NCI-H1694 treated with DMSO at 0.1 percent for 48 hours (cell line): ENCODE measurements at regions not wholly inside any gene's neighbourhood (a gene's known extent, or its start where the extent isn't known, plus 50 kb on each side); places are given as distances from the start of the nearest gene placed in this dataset.

Experiments used
- DNase-seq: peaks from one replicate; lab custom pipeline; 2025; lab: John Stamatoyannopoulos, UW

DNA sequence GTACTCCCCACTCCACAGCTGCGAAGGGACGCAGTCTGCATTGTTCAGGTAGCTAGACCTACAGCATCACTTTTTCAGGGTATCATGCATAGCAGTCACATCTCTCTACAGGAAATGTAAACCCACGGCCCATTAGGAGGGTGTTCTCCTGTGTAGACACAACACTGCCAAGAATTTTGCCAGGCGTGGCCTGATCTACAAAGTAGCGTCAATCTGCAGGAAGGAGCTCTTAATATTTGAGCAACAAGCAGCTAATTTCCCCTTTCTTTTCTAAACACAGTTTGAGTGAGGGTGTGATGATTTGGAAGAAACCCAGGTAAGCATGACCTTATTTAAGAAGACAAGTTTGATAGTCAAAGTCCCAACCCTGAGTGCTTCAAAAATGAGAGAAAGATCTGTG, 419.0 kb downstream of the GADD45G start:
- DNase-seq: no peak

DNA sequence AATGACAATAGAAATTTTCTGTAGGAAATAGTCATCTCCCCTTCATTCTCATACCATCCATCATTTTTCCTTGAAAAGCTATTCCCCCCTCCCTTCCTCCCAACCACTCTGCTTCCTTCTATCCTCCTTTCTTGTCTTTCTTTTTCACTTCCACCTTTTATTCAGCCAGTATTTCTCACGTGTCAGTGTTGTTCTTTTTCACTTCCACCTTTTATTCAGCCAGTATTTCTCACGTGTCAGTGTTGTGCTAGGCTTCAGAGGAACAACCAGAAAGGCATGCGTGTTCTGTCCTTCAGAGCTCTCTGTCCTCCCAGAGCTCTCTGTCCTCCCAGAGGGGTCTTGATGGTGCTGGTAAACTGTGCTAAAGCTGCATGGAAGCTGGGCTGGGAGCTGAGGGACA, 419.6 kb downstream of the GADD45G start:
- no peak for DNase-seq

DNA sequence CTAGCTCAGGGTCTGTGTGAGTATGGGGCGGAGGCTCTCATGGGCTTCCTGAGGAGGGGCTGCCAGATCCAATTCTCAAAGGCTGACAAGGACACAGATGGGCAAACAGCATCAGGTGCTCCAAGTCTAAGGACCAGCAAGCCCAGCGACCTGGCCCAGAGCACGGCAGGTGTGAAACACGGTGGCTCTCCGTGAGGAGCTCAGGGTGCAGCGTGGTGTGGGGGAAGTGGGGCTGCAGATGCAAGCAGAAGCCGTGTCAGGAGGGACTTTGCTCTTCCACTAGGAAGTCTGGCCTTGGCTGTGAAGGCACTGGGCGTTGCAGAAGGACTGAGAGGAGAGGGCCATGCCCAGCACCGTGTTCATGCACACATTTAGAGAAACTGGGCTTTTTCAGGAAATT, 420.0 kb downstream of the GADD45G start:
- DNase-seq: no peak

DNA sequence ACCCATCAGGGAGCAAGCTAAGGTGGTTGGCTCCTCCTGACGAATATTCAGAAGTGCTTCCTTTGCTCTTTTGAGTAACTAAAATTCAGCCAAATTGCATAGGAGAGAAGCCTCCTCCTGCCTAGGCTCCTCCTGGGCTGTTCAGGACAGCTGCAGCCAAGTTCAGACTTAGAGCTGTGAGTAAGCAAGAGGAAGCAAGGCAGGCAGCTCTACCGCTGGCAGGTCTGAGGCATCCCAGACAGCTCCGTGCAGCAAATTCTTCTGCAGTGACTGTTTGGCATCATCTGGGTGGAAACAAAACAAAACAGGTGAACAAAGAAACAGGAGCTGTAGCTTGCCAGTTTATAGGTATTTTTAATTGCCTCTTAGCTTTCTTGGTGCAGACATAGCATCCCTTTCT, 421.0 kb downstream of the GADD45G start:
- no peak for DNase-seq

DNA sequence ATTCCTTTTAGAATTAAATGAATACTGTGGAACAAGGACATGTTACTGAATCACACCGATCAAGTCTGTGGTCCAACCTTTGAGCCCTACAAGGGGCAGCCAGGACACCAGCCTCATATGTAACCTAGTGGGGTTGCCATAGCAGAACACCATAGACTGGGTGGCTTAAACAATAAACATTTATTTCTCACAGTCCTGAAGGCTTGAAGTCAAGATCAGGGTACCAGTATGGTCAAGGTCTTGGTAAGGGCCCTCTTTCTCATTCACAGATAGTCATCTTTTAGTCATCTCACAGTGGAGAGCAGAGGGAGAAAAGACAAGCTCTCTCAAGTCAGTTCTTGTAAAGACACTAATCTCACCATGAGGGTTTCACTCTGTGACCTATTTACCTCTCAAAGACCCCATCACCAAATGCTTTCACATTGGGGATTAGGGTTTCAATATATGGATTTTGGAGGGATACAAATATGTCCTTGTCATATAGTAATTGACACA, 422.5 kb downstream of the GADD45G start:
- no peak for DNase-seq

DNA sequence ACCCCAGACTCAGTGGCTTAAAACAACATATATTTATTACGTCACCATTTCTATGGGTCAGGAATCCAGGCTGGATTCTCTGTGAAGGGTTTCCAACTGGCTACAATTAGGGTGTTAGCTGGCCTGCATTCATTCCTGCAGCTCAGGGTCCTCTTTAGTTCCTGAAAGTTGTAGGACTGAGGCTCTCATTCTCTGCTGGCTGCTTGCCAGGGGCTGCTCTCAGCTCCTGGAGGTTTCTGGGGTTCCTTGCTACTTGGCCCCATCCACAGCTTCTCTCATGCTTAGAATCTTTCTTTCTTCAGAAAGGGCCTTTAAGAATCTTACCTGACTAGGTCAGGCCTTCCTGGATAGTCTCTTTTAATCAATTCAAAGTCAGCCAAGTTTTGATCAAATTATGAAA, 424.6 kb downstream of the GADD45G start:
- DNase-seq: no peak

DNA sequence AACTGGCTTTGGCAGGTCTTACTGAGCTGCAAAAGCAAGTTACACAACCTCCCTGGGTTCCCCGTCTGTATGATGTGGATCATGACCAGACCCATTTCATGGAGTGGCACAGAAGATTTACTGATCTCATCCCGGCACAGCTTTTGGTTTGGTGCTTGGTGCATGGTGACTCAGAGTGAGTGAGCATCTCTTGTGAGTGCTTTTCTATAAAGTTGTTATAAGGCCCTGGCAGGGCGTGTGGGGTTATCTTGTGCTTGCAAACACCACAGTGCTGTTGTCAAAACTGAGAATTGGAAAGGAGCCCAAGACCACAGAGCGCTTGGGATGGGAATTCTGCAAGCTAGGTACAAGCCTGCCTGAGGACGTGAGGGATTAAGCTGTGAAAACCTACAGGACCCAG, 425.2 kb downstream of the GADD45G start:
- DNase-seq: no peak

DNA sequence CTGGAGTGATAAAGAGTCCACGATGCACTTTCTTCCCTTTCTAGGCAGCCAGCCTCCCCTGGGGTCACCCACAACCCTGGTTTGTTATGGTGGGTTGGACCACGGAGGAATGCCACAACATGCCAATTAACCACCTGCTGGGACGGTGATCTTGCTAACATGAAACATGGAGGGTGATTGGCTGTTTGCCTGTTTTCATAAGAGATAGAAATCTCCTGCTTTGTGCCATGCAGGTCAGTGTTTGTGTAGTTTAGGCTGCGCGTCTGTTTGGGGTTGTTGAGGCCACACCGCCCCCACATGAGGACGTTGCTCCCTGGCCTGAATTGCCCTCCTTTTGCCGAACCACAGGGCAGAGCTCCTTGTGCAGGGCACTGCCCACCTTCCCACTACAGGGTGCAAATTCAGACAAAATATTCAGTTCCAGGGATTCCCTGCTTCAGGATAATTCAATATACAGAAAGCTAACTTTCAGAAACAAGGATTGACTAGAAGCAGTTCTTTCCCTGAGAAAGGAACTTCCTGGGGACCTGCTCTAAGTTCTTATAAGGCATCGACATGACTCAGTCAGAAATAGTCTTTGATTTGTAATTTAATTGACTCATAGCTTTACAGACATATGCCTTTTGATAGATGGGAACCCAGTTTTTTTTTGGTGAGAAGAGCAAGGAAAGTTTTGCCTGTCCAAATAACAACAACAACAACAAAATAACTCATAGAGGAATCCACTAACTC, 427.6 kb downstream of the GADD45G start:
- DNase-seq: no peak

DNA sequence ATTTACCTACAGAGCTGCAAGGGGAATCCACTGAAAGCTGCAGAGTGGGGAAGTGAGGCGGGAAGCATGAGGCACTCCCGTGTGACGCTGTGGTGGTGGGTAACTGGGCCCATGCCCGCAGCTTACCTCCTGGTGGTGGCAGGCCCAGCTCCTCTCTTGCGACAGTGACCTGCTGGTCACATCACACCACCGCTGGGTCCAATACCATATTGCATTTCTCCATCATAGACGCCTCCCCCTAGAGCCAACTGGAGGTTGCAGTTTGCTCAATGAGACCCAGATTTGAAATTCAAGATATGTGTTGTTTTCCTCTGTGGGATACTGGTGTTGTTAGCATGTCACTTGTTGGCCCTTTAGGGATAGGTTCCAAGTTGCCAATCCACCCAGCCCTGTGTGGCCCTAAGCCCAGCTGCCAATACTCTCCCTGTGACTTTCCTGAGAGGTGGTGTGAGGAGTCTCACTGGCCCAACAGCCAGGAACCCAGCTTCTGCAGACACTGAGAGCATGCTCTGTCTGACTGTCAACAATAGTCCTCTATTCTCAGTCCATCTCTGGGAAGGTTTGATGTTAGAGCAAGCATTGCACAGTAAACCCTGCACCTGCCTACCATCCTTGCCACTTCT, 428.3 kb downstream of the GADD45G start:
- no peak for DNase-seq

DNA sequence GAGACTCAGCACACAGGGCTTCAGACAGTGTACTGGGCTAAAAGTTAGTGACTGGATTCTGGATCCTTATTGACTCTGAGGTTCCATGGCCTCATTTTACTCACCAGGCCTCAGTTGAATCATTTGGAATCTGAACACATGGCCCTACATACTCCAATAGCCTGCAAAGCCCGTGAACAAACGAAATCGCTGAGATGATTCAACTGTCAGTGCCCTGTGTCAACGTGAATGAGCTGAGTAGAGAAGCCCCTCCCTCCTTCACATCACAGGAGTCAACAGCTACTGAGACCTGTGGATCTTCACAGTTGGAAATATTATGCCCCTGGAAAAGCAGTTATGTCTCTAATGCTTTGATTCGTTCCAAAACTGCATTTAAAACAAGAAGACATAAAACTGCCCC, 429.3 kb downstream of the GADD45G start:
- DNase-seq: no peak

DNA sequence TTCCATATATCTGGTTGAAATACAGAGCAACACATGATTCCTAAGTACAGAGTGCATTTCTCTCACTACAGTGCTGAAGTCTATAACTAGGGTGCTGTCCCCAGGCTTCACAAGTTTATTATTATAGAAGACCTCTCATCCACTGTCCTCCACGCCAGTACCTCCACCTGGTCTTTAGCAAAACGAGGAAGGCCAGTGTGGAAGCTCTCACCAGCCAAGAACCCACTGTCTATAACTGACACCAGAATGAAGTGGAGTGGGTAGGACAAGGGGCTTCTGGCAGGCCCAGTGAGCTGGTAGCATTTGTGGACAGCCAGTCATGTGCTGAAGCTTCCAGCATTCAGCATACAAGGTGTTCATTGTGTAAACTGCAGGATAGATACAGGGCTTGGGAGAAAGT, 430.7 kb downstream of the GADD45G start:
- no peak for DNase-seq

DNA sequence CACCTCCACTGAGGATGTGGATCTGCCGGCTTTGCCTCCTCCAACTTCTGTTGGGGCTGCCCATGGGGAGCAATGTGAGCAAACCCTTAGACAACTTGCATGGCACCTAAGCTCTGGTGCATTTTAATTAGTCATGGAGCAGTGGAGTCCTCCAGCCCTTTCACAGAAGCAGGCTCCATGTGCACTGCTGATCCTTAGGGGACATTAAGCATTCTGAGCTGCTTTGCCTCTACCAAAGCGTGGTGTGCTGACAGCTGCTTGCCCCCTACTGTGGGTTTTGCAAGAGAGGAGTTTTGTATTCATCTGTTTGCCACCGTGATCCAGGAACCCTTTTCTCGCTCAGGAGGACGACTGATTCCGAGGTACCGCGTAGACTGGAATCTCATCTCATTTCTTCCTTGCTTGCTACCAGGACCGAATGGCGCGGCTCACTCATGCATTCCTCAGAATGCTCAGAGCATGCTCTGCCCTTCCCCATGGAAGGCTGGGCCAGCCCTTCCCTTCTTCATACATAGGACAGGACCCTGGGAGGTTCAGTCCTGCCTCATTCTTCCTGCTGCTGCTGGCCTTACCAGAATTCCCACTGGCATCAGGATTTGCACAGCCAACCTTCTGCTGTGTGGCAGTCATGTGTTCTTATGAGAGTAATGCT, 432.5 kb downstream of the GADD45G start:
- no peak for DNase-seq

DNA sequence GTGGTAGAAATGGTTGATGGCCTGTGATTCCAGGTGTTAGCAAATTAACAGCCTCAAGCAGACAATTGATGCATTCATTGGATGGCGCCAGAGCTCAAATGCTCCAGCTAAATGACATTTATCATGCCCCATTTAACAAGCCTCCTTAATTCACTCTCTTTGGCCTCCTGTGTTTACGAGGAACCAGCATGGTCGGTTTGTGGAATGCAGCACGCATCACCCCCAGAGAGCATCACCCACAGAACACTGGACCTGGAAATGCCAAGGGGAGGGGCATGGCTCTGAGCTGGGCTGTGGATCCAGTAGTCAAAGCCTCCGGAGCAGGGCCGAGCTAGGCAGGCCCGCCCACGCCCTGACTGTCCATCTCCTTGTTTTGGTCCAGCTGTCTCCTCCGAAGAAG, 434.0 kb downstream of the GADD45G start:
- peak; percentile 5 for DNase-seq

DNA sequence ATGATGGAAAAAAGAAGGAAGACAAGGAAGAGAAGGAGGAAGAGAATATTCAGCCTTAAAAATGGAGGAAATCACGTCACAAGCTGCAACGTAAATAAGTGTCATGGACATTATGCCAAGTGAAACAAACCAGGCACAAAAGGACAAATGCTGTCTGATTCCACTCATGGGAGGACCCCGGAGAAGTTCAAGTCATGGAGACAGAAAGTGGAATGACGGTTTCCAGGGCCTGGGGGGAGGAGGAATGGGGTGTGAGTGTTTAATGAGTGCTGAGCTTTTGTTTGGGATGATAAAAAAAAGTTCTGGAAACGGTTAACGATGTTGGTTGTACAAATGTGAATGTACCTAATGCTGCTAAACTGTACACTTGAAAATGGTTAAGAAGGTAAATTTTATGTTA, 439.5 kb downstream of the GADD45G start:
- DNase-seq: no peak

DNA sequence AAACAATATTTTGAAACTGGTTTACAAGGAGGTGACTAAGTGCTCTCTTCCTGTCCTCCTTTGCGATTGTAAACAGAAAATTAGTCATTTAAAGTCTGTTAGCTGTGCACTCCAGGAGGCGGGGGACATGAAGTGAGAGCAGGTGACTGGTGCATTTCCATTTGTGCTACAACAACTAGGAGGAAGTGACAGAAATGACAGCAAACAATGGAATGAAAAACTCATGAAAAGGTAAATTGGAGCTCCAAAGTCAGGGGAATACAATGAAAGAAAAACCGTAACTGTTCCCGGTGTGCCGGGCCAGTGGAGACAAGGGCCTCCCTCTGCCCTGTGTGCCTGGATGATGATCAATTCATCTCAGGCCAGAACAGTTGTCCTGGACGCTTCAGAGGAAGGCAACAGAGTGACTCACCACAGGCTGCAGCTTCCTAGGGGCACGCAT, 439.9 kb downstream of the GADD45G start:
- DNase-seq: no peak

DNA sequence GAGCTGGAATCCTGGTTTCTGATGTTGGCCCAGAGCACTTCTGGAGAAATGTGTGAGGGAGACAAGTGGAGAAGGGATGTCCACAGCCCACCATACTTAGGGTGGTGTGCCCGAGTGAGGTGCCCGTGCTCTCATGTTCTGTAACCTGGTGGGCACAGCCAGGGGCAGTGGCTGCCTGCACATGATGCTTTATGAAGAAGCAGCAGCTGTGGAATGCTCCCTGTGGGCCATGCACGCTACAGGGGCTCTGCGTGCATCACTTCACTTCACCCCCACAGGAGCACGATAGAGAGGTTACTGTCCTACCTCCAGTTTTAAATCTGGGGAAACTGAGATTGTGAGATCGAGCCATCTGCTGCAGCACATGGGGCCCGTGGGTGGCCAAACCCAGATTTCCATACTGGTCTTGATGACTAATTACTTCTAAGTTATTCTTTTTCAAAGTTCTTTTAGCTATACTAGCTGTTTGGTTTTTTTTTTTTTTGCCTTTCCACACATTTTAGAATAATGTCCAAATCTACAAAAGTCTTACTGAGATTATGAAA, 441.6 kb downstream of the GADD45G start:
- DNase-seq: no peak

DNA sequence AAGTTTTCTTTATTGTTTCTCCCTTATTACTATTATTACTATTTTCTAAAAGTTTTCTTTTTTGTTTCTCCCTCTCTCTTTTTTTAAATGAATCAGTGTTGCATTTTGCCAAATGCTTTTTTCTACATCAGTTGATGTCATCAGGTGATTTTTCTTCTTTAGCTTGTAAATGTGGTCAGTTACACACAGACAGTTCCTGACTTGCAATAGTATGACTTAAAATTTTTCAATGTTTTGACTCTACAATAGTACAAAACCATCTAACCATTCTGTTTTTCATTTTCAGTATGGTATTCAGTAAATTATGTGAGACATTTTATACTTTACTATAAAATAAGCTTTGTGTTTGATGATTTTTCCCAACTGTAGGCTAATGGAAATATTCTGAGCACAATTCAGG, 443.0 kb downstream of the GADD45G start:
- no peak for DNase-seq

DNA sequence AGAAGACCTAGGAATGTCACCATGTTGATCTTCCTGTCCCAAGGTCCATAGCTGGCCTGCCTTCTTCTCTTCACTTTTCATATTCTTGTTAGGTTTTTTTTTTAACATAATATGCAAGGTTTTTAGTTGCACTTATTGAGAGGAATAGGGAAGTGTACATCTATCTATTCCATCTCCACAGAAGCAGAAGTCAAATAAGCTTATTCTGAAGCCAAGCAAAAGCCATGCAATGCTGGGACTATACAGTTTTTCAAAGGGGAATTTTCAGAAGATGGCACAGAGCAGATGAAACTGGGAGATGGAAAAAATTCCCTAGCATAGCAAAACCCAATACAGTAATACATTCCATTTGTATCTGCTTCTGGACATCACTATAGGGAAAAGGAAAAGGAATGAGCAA, 447.6 kb downstream of the GADD45G start:
- DNase-seq: no peak

DNA sequence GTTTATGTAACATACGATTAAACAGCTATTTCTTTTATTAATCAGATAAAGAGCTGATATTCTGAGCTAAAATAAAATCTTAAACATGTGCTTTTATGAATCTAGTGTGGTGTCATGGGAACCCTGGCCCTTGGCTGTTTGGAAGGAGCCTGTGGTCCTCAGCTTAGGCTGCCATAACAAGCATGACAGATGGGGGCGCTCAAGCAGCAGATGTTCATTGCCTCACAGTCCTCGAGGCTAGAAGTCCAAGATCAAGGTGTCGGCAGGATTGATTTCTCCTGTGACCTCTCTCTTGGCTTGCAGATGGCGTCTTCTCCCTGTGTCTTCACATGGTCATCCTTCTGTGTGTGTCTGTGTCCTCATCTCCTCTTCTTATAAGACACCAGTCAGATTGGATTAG, 448.2 kb downstream of the GADD45G start:
- no peak for DNase-seq

DNA sequence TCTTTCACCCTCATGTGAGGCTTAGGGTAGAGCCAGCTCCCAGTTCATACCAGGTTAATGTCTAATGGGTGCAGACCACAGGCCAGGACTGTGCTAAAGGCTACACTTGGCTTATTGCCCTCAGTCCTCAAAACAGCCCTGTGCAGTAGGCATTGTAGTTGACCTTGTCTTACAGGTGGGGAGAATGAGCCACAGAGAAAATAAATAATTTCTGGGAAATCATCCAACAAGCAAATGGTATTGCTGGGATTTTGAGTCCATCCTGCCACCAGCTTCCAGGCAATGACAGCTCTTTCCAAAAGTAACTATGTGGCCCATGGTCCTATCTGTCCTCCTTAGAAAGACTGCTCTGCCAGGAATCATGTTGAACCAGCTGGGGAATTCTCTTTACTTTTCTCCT, 450.0 kb downstream of the GADD45G start:
- no peak for DNase-seq

DNA sequence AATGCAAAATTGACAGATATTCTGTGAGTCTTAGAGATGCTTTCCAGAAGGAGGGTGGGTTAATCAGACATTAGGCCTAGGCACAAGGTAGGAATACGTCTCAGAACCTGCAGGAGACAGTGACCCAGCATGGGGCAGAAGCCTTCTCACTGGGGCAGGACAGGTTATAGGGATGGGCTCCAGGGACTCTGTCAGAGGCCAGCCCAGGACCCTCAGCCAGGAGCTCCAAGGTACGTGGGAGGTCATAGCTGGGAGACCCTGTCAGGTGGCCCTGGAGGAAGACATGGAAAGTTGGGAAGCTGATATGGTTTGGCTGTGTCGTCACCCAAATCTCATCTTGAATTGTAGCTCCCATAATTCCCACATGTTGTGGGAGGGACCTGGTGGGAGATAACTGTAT, 450.4 kb downstream of the GADD45G start:
- DNase-seq: no peak

DNA sequence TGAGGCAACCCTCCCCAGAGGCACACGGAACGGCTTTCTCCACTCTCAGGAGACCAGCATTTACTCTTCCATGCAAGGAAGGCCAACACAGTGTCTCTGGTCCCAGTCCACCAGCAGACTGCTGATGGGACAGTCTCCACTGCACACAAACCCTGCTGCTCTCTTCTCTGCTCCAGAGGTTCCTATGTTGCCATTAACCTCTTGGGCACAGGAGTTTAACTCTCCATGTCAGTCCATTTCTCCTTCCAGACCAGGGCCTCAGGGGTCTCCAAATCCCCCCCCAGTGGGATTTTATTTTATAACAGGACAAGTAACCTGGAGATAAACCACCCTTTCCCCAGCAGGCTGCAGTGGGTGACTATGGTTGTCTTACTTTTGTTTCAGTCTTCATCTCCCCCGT, 452.5 kb downstream of the GADD45G start:
- no peak for DNase-seq

DNA sequence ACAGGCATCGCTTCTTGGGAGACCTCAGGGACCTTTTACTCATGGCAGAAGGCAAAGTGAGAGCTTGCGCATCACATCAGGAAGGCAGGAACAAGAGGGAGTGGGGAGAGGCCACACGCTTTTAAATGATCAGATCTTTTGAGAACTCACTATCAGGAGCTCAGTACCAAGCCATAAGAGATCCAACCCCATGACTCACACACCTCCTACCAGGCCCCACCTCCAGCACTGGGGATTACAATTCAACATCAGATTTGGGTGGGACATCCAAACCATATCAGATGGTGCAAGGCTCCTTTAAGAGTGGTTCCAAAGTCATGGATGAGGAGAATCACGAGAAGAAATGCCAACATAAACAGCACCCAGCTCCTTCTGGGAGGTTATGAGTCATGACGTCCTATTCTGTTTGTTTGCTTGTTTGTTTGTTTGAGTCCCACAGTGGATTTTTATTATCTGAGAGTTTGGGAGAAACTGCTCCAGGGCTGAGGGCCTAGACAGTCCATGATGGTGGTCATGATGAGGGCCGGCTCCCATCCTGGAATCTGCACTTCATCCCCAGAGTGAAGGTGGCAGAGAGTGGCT, 453.5 kb downstream of the GADD45G start:
- no peak for DNase-seq
